ENCODE measurements at regions not wholly inside any gene's neighbourhood (a gene's known extent, or its start where the extent isn't known, plus 50 kb on each side); places are given as distances from the start of the nearest gene placed in this dataset.

DNA sequence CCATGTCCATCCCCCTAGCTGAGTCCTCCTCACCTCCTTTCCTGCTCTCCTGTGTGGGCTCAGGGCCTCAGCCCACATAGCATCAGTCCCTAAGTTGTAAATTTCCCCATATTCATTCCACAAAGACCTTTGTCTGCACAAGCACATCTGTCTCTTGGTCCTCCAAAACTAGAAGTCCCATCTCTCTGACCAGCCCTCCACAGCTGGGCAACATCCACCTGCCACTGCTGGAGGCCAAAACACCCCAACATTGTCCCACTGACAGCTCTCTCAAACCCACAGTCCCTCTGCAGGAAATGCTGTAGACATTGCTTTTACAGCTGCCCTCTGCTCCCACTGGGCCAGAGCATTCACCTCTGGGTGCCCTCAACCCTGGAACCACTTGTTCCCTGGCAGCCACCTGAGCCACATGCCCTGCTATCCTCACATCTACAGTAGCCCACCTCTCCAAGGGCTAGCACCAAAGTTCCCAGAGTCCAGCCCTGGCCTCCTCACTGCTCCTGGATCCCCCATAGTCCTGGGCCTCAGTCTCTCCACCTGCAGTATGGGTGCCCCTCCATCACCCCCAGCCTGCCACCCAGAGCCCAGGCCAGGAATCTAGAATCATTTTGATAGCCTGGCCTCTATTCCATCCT is 1722.7 kb downstream of the TP53TG3F start:
- TF ChIP-seq, protein P1, sequence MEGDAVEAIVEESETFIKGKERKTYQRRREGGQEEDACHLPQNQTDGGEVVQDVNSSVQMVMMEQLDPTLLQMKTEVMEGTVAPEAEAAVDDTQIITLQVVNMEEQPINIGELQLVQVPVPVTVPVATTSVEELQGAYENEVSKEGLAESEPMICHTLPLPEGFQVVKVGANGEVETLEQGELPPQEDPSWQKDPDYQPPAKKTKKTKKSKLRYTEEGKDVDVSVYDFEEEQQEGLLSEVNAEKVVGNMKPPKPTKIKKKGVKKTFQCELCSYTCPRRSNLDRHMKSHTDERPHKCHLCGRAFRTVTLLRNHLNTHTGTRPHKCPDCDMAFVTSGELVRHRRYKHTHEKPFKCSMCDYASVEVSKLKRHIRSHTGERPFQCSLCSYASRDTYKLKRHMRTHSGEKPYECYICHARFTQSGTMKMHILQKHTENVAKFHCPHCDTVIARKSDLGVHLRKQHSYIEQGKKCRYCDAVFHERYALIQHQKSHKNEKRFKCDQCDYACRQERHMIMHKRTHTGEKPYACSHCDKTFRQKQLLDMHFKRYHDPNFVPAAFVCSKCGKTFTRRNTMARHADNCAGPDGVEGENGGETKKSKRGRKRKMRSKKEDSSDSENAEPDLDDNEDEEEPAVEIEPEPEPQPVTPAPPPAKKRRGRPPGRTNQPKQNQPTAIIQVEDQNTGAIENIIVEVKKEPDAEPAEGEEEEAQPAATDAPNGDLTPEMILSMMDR (IDR thresholded peaks at IDR 0.05; ENCODE audit: insufficient read depth, low read depth, low read length, missing control alignments) = no peak
- no peak for DNase-seq (ENCODE audit: low read depth)
- no peak overlapping the region for H3K4me3 ChIP-seq (ENCODE audit: low read length)

DNA sequence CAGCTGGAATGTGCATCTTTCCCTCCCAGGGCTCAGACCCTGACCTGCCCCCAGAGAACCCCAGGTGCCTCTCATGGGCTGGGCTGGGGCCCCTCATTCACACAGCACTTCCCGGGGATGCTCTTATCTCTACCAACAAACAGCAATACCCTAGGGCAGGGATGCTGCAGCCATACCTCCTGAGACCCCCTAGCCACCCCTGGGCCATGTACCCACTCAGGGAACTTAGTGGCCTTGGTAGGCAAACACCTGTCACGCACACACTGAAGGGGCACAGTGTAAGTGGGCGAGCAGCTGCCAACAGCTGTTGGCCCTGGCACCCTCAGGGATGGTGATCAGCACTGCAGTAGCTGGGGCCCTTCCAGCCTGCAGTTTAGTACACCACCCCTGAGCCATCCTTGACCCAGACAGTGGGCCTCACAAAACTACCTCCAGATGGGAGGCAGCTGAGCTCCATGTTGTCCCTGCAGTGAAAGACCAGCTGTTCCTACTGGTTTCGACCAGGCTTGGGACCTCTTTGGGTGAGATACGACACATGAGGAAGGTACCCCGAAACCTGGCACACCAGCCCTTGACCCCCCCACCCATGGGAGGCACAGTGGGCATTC is 1723.6 kb downstream of the TP53TG3F start:
- no peak for DNase-seq (ENCODE audit: low read depth)
- no peak overlapping the region for H3K4me3 ChIP-seq (ENCODE audit: low read length)
- TF ChIP-seq, protein P1 (IDR thresholded peaks at IDR 0.05; ENCODE audit: insufficient read depth, low read depth, low read length, missing control alignments) = no peak

DNA sequence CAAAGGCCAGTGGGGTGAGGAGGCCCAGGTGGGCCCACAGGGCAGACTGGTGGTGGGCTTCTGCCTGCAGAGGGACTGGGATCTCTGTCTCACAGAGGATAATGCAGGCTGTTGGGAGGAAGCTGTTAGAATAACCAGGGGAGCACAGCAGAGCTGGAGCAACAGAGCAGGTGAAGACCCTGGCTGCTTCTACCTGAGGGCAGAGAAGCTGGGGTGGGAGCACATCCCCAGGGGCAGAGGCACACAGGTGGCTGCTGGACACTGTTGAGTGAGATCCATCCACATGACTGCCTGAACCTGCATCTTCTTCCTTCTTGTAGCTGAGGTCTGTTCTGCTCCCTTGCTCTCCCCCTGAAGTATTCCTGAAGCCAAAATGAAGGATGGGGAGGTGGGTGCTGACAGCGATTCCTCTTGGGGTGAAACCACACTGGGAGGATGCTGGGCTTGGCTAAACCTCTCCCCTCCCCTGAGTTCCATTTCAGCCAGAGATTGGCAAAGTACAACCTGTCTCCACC is 1725.0 kb downstream of the TP53TG3F start:
- DNase-seq (ENCODE audit: low read depth) = no peak
- TF ChIP-seq, protein P1 (IDR thresholded peaks at IDR 0.05; ENCODE audit: insufficient read depth, low read depth, low read length, missing control alignments) = no peak
- H3K4me3 ChIP-seq (ENCODE audit: low read length) = no peak overlapping the region

DNA sequence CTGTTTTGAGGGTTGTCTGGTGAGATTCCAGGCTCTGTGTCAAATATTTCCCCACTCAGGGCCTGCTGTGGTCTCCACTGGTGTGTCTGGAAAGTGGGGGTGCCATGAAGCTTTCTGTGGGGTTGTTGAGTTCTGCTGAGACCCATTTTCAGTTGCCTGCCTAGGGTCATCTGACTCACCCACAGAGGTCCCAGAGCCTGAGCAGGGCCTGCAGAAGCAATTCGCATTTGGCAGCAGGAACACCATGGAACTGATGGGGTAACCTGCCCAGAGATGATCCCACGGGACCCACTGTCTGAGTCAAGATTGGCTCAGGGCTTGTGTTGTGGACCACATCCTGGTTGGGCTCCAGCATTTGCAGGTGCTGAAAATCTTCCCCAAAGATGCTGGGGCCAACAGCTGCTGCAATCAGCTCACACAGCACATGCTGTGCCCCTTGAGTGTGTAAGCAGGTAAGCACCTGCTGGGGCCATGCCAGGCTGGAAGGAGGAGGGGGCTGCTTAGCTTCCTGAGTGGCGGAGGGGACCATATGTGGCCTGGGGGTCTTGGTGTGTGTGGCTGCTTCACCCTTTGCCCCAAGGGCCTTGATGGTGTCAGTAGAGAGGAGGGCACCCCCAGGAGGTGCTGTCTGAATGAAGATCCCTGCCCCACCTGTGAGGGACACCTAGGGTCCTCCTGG is 1726.1 kb downstream of the TP53TG3F start:
- TF ChIP-seq, protein P1 (IDR thresholded peaks at IDR 0.05; ENCODE audit: insufficient read depth, low read depth, low read length, missing control alignments) = no peak
- H3K4me3 ChIP-seq (ENCODE audit: low read length) = no peak overlapping the region
- no peak for DNase-seq (ENCODE audit: low read depth)

DNA sequence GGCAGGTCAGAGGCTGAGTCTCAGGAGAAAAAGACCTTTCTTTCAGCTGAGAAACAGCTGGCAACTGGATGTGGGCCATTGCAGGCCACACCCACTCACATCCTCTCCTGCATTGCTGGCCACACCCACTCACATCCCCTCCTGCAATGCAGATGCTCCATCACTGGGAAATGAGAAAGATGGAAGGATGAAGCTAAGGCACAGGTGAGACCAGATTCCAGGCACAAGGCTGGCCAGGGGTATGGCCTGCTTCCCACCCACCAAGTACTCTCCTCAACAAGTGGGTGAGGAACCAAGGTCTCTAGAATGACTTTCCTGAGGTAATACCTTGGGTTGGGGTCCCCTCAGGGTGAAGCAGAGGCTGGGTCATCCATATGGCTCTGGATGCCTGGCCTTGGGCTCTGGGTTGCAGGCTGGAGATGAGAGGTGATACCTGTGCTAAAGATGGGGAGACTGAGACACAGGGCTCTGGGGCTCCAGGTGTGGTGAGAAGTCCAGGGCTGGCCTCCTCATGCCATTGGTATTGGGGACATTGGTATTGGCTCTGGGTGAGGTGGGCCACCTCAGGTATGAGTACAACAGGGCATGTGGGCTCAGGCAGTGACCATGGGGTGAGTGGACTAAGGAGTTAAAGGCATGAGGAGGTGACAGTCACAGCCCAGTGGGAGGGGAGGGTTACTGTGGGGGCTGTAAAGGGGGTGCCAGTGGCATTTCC is 1726.8 kb downstream of the TP53TG3F start:
- H3K4me3 ChIP-seq (ENCODE audit: low read length) = no peak overlapping the region
- DNase-seq (ENCODE audit: low read depth) = no peak
- TF ChIP-seq, protein P1 (IDR thresholded peaks at IDR 0.05; ENCODE audit: insufficient read depth, low read depth, low read length, missing control alignments) = no peak

DNA sequence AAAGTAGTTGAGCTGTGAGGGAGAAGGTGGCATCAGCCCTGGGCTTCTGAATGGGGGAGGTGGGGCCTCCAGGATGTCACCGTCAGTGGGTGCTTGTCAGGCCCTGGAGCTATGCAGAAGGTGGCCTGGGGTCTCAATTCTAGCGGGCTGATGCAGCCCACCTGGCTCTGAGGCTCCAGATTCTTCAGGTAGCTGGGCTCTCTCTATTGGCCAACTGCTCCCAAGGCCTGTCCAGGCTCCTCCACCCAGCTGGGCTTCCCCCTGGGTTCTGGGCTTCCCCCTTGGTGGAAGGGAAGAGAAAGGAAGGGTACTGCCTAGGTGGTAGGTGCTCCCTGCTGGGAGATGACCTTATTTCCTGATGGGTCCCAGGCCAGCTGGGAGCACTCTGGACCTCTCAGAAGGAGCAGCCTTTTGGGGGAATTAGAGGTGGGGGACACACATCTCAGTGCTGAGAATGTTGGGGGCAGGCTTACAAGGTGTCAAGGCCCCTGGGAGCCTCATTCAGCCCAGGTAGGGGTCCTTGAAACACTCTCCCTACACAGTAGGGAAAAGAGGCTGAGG is 1728.3 kb downstream of the TP53TG3F start:
- TF ChIP-seq, protein P1 (IDR thresholded peaks at IDR 0.05; ENCODE audit: insufficient read depth, low read depth, low read length, missing control alignments) = no peak
- no peak for DNase-seq (ENCODE audit: low read depth)

More for the DNA sequence above, 1728.3 kb downstream of the TP53TG3F start:
- no peak overlapping the region for H3K4me3 ChIP-seq (ENCODE audit: low read length)
